ENCODE measurements at regions not wholly inside any gene's neighbourhood (a gene's known extent, or its start where the extent isn't known, plus 50 kb on each side); places are given as distances from the start of the nearest gene placed in this dataset.

GRCh38 chr4:156528216-156528615 is 443.4 kb downstream of the PDGFC start:
- no peak for TF ChIP-seq CTCF (IDR thresholded peaks at IDR 0.05 in 8 of 11, conservative IDR thresholded peaks at IDR 0.05 in 3 of 11)
- no peak for TF ChIP-seq POLR2A (IDR thresholded peaks at IDR 0.05)
- no peak for TF ChIP-seq POLR2AphosphoS5 (IDR thresholded peaks at IDR 0.05)

All from spleen (tissue), 7 donors.